ENCODE measurements at regions not wholly inside any gene's neighbourhood (a gene's known extent, or its start where the extent isn't known, plus 50 kb on each side); places are given as distances from the start of the nearest gene placed in this dataset.

- Histone ChIP-seq H3K36me3 (ENCODE audit: control insufficient read depth in 2 of 2, insufficient read depth in 2 of 2, low read length in 1 of 2) (no peaks in the 10 kb centered on the region), H3K27ac (ENCODE audit: low read depth in 1 of 2, low read length in 1 of 2) (no peak overlapping the region), H3K4me1 (ENCODE audit: control insufficient read depth in 2 of 2, insufficient read depth in 2 of 2, low read length in 2 of 2) (no peaks in the 10 kb centered on the region), H3K4me3 (ENCODE audit: low read length in 2 of 2) (no peak overlapping the region), H3K9me3 (ENCODE audit: control insufficient read depth in 2 of 2, insufficient read depth in 1 of 2, low read length in 1 of 2) (no peaks in the 10 kb centered on the region), H3K27me3 (ENCODE audit: control insufficient read depth in 2 of 2, insufficient read depth in 1 of 2, low read length in 1 of 2) (no peaks in the 10 kb centered on the region)
- WGBS, result 88% methylated on average over 5 of the region's 5 CpGs
- DNase-seq (ENCODE audit: low read depth in 6 of 9, low spot score in 9 of 9), result no peak
These were observed 102.0 kb upstream of the IGSF10 start for GRCh38 chr3:151562891-151563290.

GRCh38 chr3:151561878-151562277 is 101.0 kb upstream of the IGSF10 start:
- no peaks in the 10 kb centered on the region for H3K9me3 ChIP-seq (ENCODE audit: control insufficient read depth in 2 of 2, insufficient read depth in 1 of 2, low read length in 1 of 2)
- no peak for DNase-seq (ENCODE audit: low read depth in 6 of 9, low spot score in 9 of 9)
- H3K27ac ChIP-seq (ENCODE audit: low read depth in 1 of 2, low read length in 1 of 2), result no peak overlapping the region
- 98% methylated on average over 3 of the region's 3 CpGs for WGBS
- H3K36me3 ChIP-seq (ENCODE audit: control insufficient read depth in 2 of 2, insufficient read depth in 2 of 2, low read length in 1 of 2), result no peaks in the 10 kb centered on the region
- no peak overlapping the region for H3K4me3 ChIP-seq (ENCODE audit: low read length in 2 of 2)
- H3K27me3 ChIP-seq (ENCODE audit: control insufficient read depth in 2 of 2, insufficient read depth in 1 of 2, low read length in 1 of 2), result no peaks in the 10 kb centered on the region
- H3K4me1 ChIP-seq (ENCODE audit: control insufficient read depth in 2 of 2, insufficient read depth in 2 of 2, low read length in 2 of 2), result no peaks in the 10 kb centered on the region

GRCh38 chr3:151560738-151561137 is 99.9 kb upstream of the IGSF10 start:
- no peak for DNase-seq (ENCODE audit: low read depth in 6 of 9, low spot score in 9 of 9)

GRCh38 chr3:151559736-151560135 is 98.9 kb upstream of the IGSF10 start:
- DNase-seq (ENCODE audit: low read depth in 6 of 9, low spot score in 9 of 9), result no peak
- H3K4me3 ChIP-seq (ENCODE audit: low read length in 2 of 2), result no peak overlapping the region
- 95% methylated on average over 5 of the region's 5 CpGs for WGBS
- no peaks in the 10 kb centered on the region for H3K36me3 ChIP-seq (ENCODE audit: control insufficient read depth in 2 of 2, insufficient read depth in 2 of 2, low read length in 1 of 2)
- no peaks in the 10 kb centered on the region for H3K4me1 ChIP-seq (ENCODE audit: control insufficient read depth in 2 of 2, insufficient read depth in 2 of 2, low read length in 2 of 2)
- H3K27me3 ChIP-seq (ENCODE audit: control insufficient read depth in 2 of 2, insufficient read depth in 1 of 2, low read length in 1 of 2), result no peaks in the 10 kb centered on the region
- H3K27ac ChIP-seq (ENCODE audit: low read depth in 1 of 2, low read length in 1 of 2), result no peak overlapping the region
- no peaks in the 10 kb centered on the region for H3K9me3 ChIP-seq (ENCODE audit: control insufficient read depth in 2 of 2, insufficient read depth in 1 of 2, low read length in 1 of 2)

More at GRCh38 chr3:151560738-151561137, 99.9 kb upstream of the IGSF10 start:
- Histone ChIP-seq H3K4me3 (ENCODE audit: low read length in 2 of 2) (no peak overlapping the region), H3K36me3 (ENCODE audit: control insufficient read depth in 2 of 2, insufficient read depth in 2 of 2, low read length in 1 of 2) (no peaks in the 10 kb centered on the region), H3K27ac (ENCODE audit: low read depth in 1 of 2, low read length in 1 of 2) (no peak overlapping the region), H3K4me1 (ENCODE audit: control insufficient read depth in 2 of 2, insufficient read depth in 2 of 2, low read length in 2 of 2) (no peaks in the 10 kb centered on the region), H3K9me3 (ENCODE audit: control insufficient read depth in 2 of 2, insufficient read depth in 1 of 2, low read length in 1 of 2) (no peaks in the 10 kb centered on the region), H3K27me3 (ENCODE audit: control insufficient read depth in 2 of 2, insufficient read depth in 1 of 2, low read length in 1 of 2) (no peaks in the 10 kb centered on the region)
- WGBS, result 86% methylated on average over 2 of the region's 2 CpGs

- no peaks in the 10 kb centered on the region for H3K27me3 ChIP-seq (ENCODE audit: control insufficient read depth in 2 of 2, insufficient read depth in 1 of 2, low read length in 1 of 2)
- DNase-seq (ENCODE audit: low read depth in 6 of 9, low spot score in 9 of 9), result no peak
- peak overlapping the region in 1 of 2 donors; percentile 28 for H3K27ac ChIP-seq (ENCODE audit: low read depth in 1 of 2, low read length in 1 of 2)
- H3K36me3 ChIP-seq (ENCODE audit: control insufficient read depth in 2 of 2, insufficient read depth in 2 of 2, low read length in 1 of 2), result no peaks in the 10 kb centered on the region
- H3K4me3 ChIP-seq (ENCODE audit: low read length in 2 of 2), result no peak overlapping the region
- H3K4me1 ChIP-seq (ENCODE audit: control insufficient read depth in 2 of 2, insufficient read depth in 2 of 2, low read length in 2 of 2), result no peaks in the 10 kb centered on the region
- H3K9me3 ChIP-seq (ENCODE audit: control insufficient read depth in 2 of 2, insufficient read depth in 1 of 2, low read length in 1 of 2), result no peaks in the 10 kb centered on the region
These were observed 97.8 kb upstream of the IGSF10 start for GRCh38 chr3:151558661-151559060.

GRCh38 chr3:151557068-151557840 is 96.4 kb upstream of the IGSF10 start:
- no peaks in the 10 kb centered on the region for H3K4me1 ChIP-seq (ENCODE audit: control insufficient read depth in 2 of 2, insufficient read depth in 2 of 2, low read length in 2 of 2)
- no peaks in the 10 kb centered on the region for H3K36me3 ChIP-seq (ENCODE audit: control insufficient read depth in 2 of 2, insufficient read depth in 2 of 2, low read length in 1 of 2)
- H3K27ac ChIP-seq (ENCODE audit: low read depth in 1 of 2, low read length in 1 of 2), result no peak overlapping the region
- no peak for DNase-seq (ENCODE audit: low read depth in 6 of 9, low spot score in 9 of 9)
- H3K27me3 ChIP-seq (ENCODE audit: control insufficient read depth in 2 of 2, insufficient read depth in 1 of 2, low read length in 1 of 2), result no peaks in the 10 kb centered on the region
- 83% methylated on average over 2 of the region's 2 CpGs for WGBS
- no peaks in the 10 kb centered on the region for H3K9me3 ChIP-seq (ENCODE audit: control insufficient read depth in 2 of 2, insufficient read depth in 1 of 2, low read length in 1 of 2)
- no peak overlapping the region for H3K4me3 ChIP-seq (ENCODE audit: low read length in 2 of 2)

- DNase-seq (ENCODE audit: low read depth in 6 of 9, low spot score in 9 of 9), result no peak
- Histone ChIP-seq H3K36me3 (ENCODE audit: control insufficient read depth in 2 of 2, insufficient read depth in 2 of 2, low read length in 1 of 2) (no peaks in the 10 kb centered on the region), H3K27me3 (ENCODE audit: control insufficient read depth in 2 of 2, insufficient read depth in 1 of 2, low read length in 1 of 2) (no peaks in the 10 kb centered on the region), H3K4me3 (ENCODE audit: low read length in 2 of 2) (no peak overlapping the region), H3K4me1 (ENCODE audit: control insufficient read depth in 2 of 2, insufficient read depth in 2 of 2, low read length in 2 of 2) (no peaks in the 10 kb centered on the region), H3K9me3 (ENCODE audit: control insufficient read depth in 2 of 2, insufficient read depth in 1 of 2, low read length in 1 of 2) (no peaks in the 10 kb centered on the region), H3K27ac (ENCODE audit: low read depth in 1 of 2, low read length in 1 of 2) (no peak overlapping the region)
- 95% methylated on average over 3 of the region's 3 CpGs for WGBS
These were observed 95.7 kb upstream of the IGSF10 start for GRCh38 chr3:151556596-151556995.

- no peak overlapping the region for H3K27ac ChIP-seq (ENCODE audit: low read depth in 1 of 2, low read length in 1 of 2)
- H3K4me3 ChIP-seq (ENCODE audit: low read length in 2 of 2), result no peak overlapping the region
- H3K36me3 ChIP-seq (ENCODE audit: control insufficient read depth in 2 of 2, insufficient read depth in 2 of 2, low read length in 1 of 2), result no peaks in the 10 kb centered on the region
- no peak for DNase-seq (ENCODE audit: low read depth in 6 of 9, low spot score in 9 of 9)
- no peaks in the 10 kb centered on the region for H3K4me1 ChIP-seq (ENCODE audit: control insufficient read depth in 2 of 2, insufficient read depth in 2 of 2, low read length in 2 of 2)
- H3K27me3 ChIP-seq (ENCODE audit: control insufficient read depth in 2 of 2, insufficient read depth in 1 of 2, low read length in 1 of 2), result no peaks in the 10 kb centered on the region
- 98% methylated on average over 2 of the region's 2 CpGs for WGBS
- no peaks in the 10 kb centered on the region for H3K9me3 ChIP-seq (ENCODE audit: control insufficient read depth in 2 of 2, insufficient read depth in 1 of 2, low read length in 1 of 2)
These were observed 94.7 kb upstream of the IGSF10 start for GRCh38 chr3:151555523-151555922.

- H3K27me3 ChIP-seq (ENCODE audit: control insufficient read depth in 2 of 2, insufficient read depth in 1 of 2, low read length in 1 of 2), result no peaks in the 10 kb centered on the region
- H3K36me3 ChIP-seq (ENCODE audit: control insufficient read depth in 2 of 2, insufficient read depth in 2 of 2, low read length in 1 of 2), result no peaks in the 10 kb centered on the region
- no peaks in the 10 kb centered on the region for H3K4me1 ChIP-seq (ENCODE audit: control insufficient read depth in 2 of 2, insufficient read depth in 2 of 2, low read length in 2 of 2)
- no peak overlapping the region for H3K27ac ChIP-seq (ENCODE audit: low read depth in 1 of 2, low read length in 1 of 2)
- over 99% methylated on average over 3 of the region's 3 CpGs for WGBS
- no peaks in the 10 kb centered on the region for H3K9me3 ChIP-seq (ENCODE audit: control insufficient read depth in 2 of 2, insufficient read depth in 1 of 2, low read length in 1 of 2)
- no peak overlapping the region for H3K4me3 ChIP-seq (ENCODE audit: low read length in 2 of 2)
- no peak for DNase-seq (ENCODE audit: low read depth in 6 of 9, low spot score in 9 of 9)
These were observed 93.0 kb upstream of the IGSF10 start for GRCh38 chr3:151553888-151554287.

Measured in thymus (tissue), 11 donors.